ENCODE measurements at regions not wholly inside any gene's neighbourhood (a gene's known extent, or its start where the extent isn't known, plus 50 kb on each side); places are given as distances from the start of the nearest gene placed in this dataset.

DNA sequence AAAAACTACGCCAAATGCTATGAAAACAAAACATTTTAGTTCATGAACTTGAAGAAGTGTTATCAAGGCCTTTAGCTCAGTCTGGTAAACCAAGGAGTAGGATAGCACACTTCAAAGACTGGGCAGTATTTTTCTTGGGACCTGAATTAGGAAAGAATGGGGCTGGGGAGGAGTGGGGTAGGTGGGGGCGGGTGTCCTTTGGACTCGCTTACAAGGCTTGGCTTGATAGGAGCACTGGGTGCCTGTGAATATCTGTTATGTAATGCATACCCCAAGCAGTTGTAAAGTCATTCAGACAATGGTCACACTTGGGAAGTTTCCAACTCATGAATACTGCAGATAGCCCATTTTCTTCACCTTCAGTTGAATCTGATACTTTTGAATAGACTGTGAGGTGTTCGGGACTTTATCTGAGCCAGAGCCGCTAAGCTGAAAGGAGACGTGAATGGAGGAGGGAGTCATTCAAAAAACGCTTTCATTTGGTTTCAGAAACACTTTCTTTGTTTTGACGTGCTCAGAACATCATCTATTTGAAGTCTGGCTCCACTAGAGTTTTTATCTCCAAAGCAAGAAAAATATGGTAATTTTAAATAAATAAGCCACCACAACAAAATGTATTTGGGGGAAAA is 70.1 kb upstream of the FAM204A start:
- DNase-seq (ENCODE audit: low read depth): no peak

- DNase-seq (ENCODE audit: low read depth): no peak
Measured at GRCh38 chr10:118409295-118409694, 67.2 kb upstream of the FAM204A start.

- no peak for DNase-seq (ENCODE audit: low read depth)
Measured at GRCh38 chr10:118408181-118408580, 66.1 kb upstream of the FAM204A start.

GRCh38 chr10:118407777-118408176 is 65.7 kb upstream of the FAM204A start:
- no peak for DNase-seq (ENCODE audit: low read depth)

DNA sequence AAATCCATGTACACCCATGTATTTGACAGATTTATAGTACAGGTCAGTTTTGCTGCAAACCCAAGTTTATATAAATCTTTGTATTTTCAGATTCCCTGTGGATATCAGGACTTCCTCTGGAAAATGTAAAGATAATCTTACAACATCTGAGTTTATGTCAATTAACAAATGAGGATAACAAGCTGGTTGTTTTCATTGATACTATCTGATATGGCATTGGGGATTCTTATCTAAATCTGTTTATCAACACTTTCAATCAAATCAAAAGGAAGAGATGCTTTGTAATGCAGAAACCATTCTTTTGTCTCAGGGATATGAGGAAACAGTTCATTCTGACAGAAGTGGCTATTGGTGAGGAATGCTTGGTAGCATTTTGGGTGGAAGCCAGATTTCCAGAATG is 64.9 kb upstream of the FAM204A start:
- DNase-seq (ENCODE audit: low read depth): no peak

DNA sequence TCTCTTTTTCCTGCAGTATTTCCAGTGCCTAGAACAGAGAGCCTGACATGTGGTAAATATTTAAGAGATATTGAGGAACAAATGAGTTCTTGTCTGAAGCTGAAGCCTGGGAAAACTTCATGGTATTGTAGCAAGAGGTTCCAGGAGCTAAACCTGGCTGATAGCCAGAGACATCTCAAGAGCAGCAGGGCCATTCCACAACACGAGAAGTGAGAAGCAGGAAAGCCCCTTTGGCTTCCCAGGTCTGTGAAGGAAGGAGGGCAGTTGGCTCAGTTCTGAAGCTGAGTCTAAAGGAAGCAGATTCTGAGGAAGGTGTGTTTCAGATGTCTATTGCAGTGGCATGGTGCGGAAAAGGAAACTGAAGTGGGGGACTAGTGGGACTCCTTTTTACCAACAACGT is 63.8 kb upstream of the FAM204A start:
- DNase-seq (ENCODE audit: low read depth): no peak

GRCh38 chr10:118403967-118404366 is 61.8 kb upstream of the FAM204A start:
- DNase-seq (ENCODE audit: low read depth): no peak

GRCh38 chr10:118401708-118402193 is 59.6 kb upstream of the FAM204A start:
- DNase-seq (ENCODE audit: low read depth): no peak

- DNase-seq (ENCODE audit: low read depth): no peak
Measured at GRCh38 chr10:118397391-118397790, 55.3 kb upstream of the FAM204A start.

DNA sequence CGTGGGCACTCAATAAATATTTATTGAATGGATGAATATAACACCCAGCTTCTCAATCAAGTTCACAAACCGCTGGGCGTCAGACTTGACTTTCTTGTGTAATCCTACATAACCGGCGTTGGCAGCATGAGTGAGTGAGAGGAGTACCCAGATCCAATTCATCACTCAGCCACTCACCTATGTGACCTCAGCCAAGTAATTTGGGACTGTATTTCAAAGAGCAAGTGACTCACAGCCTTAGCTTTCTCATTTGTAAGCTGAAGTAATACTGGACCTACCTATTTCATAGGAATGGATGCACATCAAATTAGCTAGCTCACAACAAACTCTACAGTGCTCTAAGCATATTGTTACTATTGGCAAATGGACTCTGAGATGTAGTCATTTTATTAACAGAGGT is 53.8 kb upstream of the FAM204A start:
- DNase-seq (ENCODE audit: low read depth): no peak

- DNase-seq (ENCODE audit: low read depth): no peak
Measured at GRCh38 chr10:118394301-118395200, 52.4 kb upstream of the FAM204A start.

DNA sequence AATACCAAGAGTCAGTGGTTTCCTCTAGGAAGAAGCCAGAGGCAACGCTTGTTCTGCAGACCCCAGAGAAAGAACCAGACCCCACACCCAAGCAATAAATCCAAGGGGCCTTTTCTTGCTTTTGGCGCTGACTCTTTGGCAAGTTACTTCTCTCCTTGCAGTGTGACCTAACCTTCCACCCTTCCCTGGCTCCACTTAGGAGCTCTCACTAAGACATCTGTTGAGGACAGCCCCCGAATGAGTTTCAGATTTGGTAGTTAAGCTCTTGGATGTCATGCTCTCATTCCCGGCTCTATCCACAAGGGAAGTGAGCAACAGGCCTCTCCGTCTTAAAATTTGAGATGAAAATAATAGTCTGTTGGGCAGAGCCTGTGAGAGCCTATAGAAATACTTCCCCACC is 50.6 kb upstream of the FAM204A start:
- DNase-seq (ENCODE audit: low read depth): no peak
